ENCODE measurements at regions not wholly inside any gene's neighbourhood (a gene's known extent, or its start where the extent isn't known, plus 50 kb on each side); places are given as distances from the start of the nearest gene placed in this dataset.

DNA sequence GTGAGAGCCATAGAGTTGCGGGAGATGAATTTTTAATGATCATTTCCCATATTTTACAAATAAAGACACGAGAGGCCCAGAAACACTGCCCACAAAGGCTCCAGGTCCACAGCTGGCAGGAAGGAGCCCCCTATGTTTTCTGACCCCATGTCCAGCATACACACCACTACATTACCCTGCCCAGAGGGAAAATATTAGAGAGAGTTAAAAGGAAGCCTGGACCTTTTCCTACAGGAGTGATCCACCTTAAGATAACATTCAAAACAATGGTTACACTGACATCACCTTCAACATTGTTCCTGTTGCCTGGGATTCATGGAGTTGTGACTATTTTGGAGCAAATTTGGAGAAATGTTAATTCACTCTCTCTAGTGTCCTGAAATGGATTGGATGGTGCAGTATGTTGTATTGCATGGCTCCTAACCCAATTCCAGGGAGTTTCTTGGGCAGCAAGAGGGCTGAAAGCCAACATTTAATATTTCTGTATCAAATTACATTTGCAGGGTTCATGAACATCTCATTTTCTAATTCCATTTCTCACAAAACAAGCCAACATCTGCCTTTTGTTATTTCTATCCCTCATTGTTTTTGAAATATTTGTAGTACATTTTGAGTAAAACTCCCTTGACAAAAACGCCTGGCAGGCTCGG lies 172.5 kb downstream of the DLEU7 start:
- no peak for DNase-seq

DNA sequence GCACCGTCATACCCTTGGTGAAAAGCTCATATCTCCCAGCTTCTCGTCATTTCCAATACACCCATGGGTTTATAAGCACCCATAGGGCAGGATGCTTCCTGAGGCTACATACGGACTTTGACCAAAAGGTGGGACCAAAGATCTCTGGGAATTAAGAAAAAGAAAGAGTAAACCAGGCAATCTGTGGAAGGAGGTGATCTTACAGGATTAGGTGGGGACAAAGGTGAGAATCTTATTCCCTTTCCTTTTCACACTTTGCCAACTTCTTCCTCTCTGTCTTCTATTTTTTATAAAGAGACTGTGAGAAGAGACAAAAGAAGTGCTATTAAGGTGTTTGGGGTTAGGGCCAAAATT lies 172.0 kb downstream of the DLEU7 start:
- no peak for DNase-seq

DNA sequence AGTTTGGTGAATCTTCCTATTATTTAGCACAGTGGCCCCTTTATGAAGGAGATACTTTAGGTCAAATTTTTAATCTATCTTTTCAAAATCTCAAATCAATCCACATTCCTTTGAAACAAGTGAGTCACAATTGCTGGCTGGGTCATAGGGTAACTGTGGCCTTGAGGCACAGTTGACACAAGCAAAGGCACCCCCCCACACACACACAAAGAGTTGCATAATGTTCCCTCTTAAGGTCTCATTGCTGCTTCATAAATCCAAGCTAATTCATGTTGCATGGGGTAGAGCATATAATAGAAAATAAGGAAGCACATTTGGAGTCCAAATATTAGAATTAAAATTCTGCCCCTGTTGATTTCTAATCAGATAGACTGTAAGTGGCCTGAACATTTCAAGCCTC lies 171.5 kb downstream of the DLEU7 start:
- no peak for DNase-seq

DNA sequence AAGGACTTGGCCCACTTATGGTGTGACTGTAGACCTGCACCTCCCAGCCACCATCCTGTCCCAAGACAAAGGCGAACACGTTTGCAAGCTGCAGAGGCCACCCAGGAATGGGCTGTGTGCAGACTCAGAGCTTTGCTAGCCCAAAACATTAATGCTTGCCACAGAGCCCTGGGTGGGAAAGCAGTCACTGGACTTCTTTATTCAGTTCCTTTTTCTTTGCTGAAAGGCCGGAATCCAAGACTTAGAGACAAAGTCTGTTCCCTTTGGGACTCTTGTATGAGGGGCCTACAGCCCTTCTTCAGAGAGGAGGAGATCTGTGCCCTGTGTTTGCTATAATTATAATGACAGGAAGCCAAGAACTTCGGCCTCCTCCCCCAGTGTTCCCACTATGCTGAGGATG lies 167.8 kb downstream of the DLEU7 start:
- DNase-seq = no peak

DNA sequence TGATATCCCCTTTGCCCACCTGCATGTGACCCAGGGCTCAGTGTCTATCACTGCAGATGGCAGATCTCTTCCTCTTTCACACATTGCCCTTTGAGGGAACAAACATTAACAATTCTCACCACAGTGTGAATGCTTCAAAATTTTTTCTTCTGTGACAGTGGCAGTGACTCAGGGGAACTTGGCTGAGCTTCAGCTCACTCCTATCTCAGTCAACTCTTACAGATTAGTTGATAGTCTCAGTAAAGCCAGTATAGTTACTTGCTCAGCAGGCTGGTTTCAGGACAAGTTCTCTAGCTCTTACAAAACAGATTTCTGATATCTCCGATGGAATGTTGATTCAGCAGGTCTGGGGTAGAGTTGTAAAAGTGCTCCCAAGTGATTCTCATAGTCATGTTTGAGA lies 166.9 kb downstream of the DLEU7 start:
- peak; percentile 17 for DNase-seq

DNA sequence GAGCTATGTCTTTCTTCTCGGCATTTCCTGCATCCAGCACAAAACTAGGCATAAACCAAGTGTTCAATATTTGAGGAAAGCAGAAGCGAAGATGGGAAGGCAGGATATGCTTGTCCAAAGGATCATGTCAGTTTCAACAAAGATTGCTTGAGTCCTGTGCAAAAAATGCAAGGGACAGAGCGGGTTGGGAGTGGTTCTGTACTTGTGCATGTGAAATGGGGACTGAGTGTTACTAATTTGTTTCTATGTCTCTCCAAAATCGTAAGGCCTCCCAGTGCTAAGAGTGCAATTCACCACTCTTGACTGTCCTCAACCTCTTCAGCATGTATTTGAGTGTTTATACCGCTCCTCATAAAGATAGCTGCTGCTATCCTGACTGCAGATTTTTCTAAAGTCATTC lies 166.2 kb downstream of the DLEU7 start:
- no peak for DNase-seq

DNA sequence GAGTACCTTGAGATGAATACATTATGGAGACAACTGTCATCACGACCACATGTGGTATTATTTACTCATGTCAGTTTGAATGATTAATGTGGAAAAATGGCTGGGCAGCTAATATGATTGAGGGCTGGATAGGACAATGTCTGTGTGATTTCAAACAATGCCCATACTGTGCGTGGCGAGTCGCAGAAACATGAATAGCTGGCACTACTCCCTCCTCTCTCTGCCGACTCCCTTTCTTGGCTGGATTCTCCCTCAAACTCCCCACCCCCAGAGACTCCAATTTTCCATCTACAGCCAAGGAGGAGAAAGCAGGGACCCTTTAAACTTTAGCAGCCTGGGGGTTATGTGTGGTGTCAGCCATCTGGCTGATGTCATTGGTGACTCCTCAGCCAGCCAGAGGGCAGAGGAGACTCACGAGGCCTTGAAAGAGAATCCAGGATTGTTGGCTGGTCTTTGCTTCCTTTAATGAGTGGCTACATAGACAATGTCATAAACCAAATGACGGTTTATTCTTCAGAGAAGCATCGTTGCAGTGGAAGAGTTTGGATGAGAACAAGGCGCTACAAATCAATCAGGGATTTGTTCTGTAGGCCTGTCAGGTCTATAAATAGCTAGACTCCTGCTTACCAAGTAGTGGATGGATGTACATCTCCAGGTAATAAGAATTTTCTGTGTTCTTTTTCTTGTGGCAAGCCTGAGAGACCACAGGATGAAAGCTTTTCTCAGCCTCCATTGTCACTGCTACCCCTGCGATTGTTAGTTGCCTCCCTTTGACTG lies 165.6 kb downstream of the DLEU7 start:
- no peak for DNase-seq

DNA sequence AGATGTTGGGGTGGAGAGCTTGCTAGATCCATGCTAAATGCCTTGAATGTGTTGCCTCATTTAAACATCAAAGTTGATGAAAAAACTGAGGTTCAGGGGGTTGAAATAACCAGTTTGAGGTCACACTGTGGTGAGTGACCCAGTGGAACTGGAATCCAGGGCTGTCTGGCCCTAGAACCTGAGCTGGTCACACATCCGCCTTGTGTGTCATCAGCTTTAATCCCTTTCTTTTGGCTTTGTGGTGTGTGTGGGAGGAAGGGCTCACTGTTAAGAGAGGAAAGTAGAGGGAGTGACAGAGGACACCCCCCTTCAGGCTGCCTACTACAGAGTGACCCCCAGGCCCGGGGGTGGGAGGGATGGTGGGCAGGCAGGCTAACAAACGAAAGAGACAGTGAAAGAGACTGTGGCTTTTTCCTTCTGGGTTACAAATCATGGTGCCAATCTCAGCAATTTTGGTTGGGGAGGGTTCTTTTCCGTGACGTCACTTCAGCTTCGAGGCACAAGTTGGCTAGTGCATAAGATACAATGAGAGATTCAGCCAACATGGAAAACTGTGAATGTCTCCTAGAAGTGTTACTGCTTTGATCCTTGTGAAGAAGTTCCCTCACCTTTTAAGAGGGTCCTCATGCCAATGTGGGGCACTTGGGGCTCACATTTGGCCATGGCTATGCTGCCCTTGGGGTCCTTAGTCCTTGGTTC lies 164.9 kb downstream of the DLEU7 start:
- DNase-seq = no peak

DNA sequence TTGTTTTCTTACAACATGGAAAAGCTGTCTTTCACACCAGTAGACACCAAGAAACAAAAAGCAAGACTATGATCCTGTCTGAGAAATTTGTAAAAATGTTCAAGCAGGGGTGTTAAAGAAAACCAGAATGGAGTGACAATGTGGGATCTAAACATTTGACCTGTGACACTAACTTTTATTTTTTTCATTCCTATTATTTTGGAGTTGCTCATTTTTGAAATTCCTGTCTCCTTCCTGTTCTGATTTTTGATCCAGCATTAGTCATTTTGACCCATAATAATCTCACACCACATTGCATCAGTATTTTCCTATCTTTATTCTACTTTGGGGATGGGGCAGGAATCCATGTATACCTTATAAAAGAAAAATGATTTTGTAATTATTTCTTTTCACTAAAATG lies 164.2 kb downstream of the DLEU7 start:
- no peak for DNase-seq

DNA sequence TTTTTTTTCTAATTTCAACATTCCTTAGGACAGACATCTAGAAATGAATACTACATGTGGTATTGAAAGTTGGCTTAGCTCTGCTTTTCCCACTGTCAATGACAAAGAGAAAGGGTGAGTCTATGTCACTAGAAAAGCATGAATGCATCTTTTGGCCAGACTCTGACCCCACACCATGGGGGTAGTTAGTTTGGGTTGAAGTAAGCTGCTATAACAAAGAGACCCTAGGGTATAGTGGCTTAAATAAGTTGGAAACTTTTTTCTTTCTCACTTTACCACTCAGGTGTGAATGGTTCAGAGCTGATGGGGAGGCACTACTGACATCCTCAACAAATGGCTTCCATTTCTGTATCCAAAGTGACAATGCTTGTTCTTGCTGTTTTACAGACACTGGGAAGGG lies 161.5 kb downstream of the DLEU7 start:
- DNase-seq = no peak

DNA sequence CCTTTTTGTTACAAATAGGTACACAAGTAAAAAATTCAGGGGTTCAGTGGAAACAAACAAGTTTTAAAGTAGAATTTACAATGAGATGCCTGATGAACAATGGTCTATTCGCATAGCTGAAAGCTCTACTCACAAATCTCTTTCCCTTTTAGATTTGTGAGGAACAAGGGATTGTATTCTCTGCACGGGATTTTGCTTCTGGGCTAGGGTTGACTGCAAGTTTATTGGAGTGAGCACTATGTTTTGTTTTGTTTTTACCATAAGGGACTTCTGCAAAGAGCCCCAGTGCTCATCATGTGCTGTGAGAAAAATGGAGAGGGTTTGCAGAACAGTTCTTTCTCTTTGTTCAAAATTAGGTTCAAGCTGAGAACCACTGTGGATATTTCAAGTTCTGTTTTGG lies 160.5 kb downstream of the DLEU7 start:
- no peak for DNase-seq

DNA sequence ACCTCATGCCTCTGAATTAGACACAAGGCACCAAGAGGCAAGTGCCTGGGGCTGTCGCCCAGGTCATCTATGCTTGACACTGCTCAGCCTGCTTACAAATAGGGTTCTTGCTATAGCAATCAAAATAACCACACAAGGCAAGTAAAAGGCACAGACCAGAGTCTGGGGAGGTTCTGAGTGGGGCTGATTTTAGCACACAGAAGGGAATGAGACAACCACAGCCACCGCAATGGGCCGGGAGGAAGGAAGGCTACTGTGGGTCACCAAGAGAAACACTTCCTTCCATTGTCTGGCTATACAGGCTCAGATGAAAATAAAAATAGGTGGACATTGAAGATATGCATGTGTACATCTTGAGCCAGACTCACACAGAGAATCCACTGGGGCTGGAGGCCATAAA lies 159.1 kb downstream of the DLEU7 start:
- no peak for DNase-seq

DNA sequence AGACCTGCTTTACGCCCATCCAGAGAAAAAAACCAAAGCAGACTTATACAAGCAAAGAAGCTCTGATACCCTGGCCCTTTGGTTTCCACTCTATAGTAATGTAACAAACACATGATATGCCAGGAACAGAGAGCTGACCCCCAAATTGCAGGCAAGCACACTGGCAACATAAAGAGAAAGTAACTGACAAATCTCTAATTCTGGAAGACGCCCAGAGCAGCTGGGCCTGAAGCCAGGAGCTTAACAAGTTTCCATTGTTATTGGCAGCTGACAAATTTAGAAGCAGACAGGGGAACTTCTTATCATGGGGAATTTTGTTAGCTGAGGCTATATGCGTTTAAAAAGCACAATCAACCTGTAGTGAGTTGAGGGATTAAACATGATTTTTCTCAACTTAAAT lies 158.0 kb downstream of the DLEU7 start:
- DNase-seq = no peak

DNA sequence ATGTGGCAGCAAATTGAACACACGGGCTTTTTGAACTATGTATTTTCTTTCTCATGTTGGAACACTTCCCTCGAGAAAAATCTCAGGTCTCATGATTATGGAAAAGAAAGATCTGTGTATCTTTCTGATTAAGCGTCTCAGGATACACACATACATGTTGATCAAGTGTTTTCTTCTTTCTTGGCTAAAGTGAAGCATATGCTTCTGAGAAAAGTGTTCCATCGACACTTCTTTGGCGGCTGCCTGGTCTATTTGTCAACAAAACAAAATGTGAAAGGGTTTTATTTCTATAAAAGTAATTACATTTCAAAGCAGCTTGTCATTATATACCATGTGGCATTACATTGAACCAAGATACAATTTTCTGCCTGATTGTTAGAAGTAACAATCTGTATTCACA lies 157.5 kb downstream of the DLEU7 start:
- no peak for DNase-seq

DNA sequence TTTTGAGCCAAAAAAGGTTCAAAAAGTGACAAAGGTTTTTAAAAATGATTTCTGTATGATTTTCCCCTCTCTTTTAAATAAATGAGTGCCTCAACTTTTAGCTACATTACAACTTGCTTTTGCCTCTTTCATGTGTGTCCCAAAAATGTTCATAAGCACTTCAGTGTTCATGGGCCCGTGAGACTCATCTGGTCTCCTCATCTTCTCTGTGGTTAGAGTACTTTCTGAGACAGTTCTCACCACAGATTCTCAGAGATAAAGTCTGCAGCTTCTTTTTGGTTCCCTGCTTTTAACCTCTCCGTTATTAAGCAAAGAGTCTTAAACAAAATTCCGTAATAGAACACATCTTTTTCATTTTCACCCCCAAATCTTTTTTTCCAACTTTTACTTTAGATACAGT lies 156.9 kb downstream of the DLEU7 start:
- DNase-seq = no peak

DNA sequence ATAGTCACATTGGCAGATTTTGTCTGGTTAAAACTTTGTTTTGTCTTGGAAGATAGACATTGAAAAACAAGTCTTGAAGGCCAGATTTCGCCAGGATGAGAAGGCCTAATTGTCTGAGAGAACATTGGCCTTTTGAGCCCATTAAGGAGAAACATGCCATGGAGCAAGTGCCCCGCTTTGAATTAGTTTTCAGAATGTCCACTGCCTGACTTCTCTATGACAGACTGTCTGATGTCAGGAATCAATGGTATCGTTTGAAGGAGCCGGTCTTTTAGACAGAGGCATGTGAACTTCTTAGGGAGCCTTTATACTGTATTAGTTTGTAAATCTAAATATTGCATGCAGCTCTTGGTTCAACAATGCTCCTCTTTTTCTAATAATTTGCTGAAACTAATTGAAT lies 155.9 kb downstream of the DLEU7 start:
- no peak for DNase-seq

DNA sequence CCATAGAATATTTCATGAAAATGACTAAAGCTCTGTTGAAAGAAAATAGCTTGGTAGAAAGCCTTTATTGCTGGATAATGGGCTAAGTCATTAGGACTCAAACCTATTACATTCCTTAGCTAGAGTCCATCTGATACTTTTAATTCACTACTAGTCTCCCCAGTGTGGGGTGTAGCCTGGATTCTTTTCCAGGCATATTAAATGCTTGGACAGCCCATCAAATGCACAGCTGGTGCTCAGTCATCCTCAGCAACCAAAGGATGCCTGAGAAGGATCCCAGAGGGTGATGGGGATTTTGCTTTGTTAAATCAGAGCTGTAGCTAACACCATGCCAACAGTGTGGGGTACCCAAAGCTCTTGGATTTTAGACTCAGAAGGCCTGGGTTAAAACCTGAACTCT lies 153.5 kb downstream of the DLEU7 start:
- DNase-seq = no peak

DNA sequence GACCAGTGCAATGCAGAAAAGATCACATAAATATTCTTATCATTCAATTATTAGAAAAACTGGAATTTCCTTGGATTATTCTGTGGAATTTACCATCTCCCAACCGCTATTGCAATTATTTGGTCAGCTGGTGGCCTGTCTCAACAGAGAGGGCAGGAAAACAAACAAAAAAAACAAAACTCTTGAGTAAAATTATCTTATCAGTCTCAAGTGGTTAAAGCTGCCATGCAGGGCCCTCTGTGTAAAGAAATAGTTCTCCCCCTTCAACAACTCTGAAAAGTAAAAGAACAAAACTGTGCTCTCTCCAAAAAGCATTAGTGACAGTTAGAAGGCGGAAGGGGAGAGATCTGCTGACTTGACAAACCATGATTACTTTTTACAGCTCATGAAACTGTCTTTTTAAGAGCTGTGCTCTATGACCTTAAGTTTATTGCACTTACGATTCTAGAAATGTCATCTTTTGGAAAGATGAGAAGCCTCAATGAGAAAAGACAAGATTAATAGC lies 152.3 kb downstream of the DLEU7 start:
- no peak for DNase-seq

DNA sequence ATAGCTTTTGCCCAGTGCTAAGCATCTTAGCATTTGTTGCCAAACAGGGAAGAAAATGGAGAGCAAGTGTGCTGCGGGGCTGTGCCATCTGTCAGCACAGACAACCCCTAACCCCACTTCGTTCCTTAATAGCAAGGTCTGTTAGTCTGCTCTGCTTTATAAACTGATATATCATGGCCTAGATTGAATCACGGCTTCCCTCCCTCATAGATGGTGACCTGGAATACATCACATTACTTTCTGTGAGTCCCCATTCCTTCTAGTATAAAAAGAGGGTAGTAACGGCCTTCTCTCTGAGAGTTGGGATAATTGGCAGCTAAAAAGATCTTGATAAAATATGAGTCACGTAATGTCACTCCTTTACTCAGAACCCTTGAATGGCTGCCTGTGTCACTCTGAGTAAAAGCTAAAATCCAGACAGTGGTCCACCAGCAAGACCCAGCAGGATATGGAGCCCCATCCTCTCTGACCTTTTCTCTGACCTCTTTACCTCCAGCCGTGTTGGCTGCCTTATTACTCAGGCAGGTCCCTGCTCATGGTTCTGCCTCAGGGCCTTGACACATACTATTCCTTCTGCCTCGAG lies 151.7 kb downstream of the DLEU7 start:
- no peak for DNase-seq

DNA sequence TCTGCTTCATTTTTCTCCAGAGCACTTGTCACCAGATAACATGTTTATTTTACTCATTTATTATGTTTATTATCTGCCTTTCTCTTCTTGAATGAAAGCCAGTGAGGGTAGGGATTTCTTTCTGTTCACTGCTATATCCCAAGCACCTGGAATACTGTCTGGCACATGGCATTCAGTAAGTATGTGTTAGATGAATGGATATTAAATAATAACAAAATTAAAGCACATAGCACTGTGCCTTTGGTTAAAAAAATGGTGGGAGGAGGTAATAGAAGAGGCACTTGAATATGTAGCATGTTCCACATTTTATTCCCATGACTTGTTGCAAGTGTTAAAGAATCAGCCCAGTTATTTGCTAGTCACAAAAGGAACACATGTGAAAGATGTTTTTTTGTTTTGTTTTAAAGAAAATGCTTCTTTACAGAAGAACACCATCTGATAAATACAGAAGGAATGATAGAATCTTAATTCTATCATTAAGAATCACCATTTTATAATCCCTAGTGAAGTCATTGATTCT lies 151.0 kb downstream of the DLEU7 start:
- DNase-seq = no peak

DNA sequence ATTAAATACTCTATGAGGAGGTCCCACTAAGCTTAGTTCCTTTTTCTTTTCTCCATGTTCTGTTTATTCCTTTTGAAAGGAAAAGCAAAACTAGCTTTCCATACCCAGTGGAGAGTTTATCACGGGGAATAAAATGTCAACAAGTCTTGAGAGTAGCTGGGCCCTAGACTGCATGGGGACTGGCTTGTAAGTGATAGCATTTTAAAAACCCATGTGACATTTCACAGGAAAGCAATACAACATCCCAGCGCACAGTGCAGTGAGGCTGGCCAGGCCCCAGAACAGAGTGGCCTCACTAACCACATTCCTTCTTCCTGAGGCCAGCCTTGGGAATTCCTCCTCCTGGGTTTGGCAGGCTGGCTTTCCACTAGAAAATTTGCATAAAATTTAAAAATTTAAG lies 149.8 kb downstream of the DLEU7 start:
- no peak for DNase-seq

DNA sequence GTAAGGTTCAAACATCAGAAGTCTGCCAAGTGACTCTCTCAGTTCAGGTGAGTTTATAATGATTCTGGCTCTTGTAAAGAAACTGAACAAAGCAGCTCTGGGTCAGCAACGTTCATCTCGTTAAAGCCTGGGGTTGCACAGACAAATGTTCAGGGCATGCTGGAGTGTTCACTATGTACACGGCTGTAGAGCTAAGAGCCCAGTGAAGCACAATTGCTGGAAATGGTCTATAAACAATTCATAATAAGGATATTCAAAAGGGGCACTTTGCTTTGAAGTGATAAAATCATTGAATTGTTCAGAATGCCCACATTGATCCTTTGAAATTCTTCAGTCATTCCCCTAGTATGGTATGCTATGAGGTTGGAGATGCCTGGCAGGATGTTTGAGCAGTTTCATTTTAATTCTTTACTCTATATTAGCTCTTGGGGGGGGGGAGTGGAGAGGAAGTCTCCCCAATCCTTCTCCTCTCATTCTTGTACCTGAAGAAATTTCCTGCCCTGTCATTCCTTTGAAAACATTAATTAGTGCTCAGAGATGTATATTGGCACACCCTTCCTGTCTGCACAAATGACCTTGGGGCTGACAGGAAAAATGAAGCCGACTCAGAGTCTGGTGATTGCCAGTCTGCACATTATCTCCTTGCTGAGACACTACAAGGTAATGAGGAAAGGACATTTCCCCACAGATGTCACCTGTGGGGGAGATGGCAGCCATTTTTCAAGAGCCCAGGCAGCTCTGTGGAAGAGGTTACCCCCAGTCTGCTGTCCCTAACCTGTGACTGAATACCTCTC lies 145.5 kb downstream of the DLEU7 start:
- no peak for DNase-seq
